ENCODE measurements at regions not wholly inside any gene's neighbourhood (a gene's known extent, or its start where the extent isn't known, plus 50 kb on each side); places are given as distances from the start of the nearest gene placed in this dataset.

GRCh38 chr7:3133811-3134385 is 90.2 kb upstream of the CARD11 start:
- Histone ChIP-seq H3K4ac (ENCODE audit: low read depth, low read length) (no peak overlapping the region), H4K20me1 (ENCODE audit: insufficient read depth, low read length) (no peaks in the 10 kb centered on the region), H3K36me3 (ENCODE audit: control insufficient read depth, insufficient read depth, low read length) (no peaks in the 10 kb centered on the region), H3K79me1 (ENCODE audit: low read depth in 1 of 2, low read length in 2 of 2) (no peaks in the 10 kb centered on the region), H3K14ac (replicated peaks; ENCODE audit: low read depth, low read length) (no peak overlapping the region), H3K56ac (ENCODE audit: extremely low read depth, insufficient read depth, low read length) (no peak overlapping the region), H3K4me1 (ENCODE audit: control insufficient read depth, insufficient read depth, low read length) (no peaks in the 10 kb centered on the region), H4K8ac (ENCODE audit: low read depth in 2 of 2, low read length in 2 of 2) (no peak overlapping the region), H2AFZ (replicated peaks; ENCODE audit: low read length, poor library complexity) (no peak overlapping the region), H4K91ac (ENCODE audit: insufficient read depth, low read depth, low read length) (no peak overlapping the region), H3K18ac (ENCODE audit: low read depth, low read length) (no peak overlapping the region), H2BK20ac (ENCODE audit: low read depth, low read length) (no peak overlapping the region), H3K27ac (ENCODE audit: insufficient read depth, low read length) (no peak overlapping the region), H2BK120ac (ENCODE audit: low read depth, low read length) (no peak overlapping the region), H3K27me3 (ENCODE audit: control insufficient read depth, insufficient read depth, low read length) (peaks cover 2% of the 10 kb centered on the region; the same call in 1 of the 2 replicates), H3K4me2 (ENCODE audit: low read depth, low read length) (no peak overlapping the region), H3K9me3 (ENCODE audit: control insufficient read depth, insufficient read depth, low read length) (no peaks in the 10 kb centered on the region), H4K5ac (ENCODE audit: low read depth, low read length) (no peak overlapping the region), H3K4me3 (ENCODE audit: insufficient read depth, low read depth, low read length) (no peak overlapping the region), H2AK5ac (ENCODE audit: low read depth, low read length) (no peak overlapping the region), H2BK5ac (ENCODE audit: low read depth, low read length, poor library complexity, severe bottlenecking) (no peak overlapping the region), H3K9me1 (ENCODE audit: insufficient read depth, low read length) (no peaks in the 10 kb centered on the region), H2AK9ac (replicated peaks; ENCODE audit: low read depth, low read length, poor library complexity) (no peak overlapping the region), H2BK15ac (ENCODE audit: low read depth, low read length) (no peak overlapping the region), H3K9ac (ENCODE audit: low read depth, low read length) (no peak overlapping the region), H3K23ac (ENCODE audit: low read depth, low read length) (no peak overlapping the region)
- intact Hi-C loops (cut with micrococcal nuclease) = no loop called here
- TF ChIP-seq FOS (IDR thresholded peaks at IDR 0.05; ENCODE audit: low read depth, low read length) = no peak
- no peak for TF ChIP-seq POLR2A (IDR thresholded peaks at IDR 0.05; ENCODE audit: low read depth, low read length)
- TF ChIP-seq BHLHE40 (IDR thresholded peaks at IDR 0.05; ENCODE audit: low read depth, low read length) = no peak
- DNase-seq = no peak
- ChIA-PET POLR2A (ENCODE audit: unreplicated experiment) (no interaction called here), CTCF (no interaction called here)
- dilution Hi-C loops (cut with HindIII; ENCODE audit: low sequenced_read_pairs, unreplicated experiment) = no loop called here
- in situ Hi-C loops (cut with MboI; ENCODE audit: low sequenced_read_pairs) = no loop called here
- ATAC-seq (ENCODE audit: low read depth) = no peak
- WGBS, 2 experiments (ENCODE audit: extremely low coverage in 2 of 2, insufficient read length in 1 of 2) = 82% methylated on average over 2 of the region's 8 CpGs; no CpG with 5 or more reads in 1 of the 2 experiments
- BruUV-seq (replicated peaks) = no TSS peak
